MCF 10A (cell line): ENCODE measurements at regions not wholly inside any gene's neighbourhood (a gene's known extent, or its start where the extent isn't known, plus 50 kb on each side); places are given as distances from the start of the nearest gene placed in this dataset.

ENCODE experiments used
- BruUV-seq: library from RNA; stranded (reverse); fragments of 400-500 nt; replicated peaks from 2 replicates; lab custom pipeline; 2021; lab: Mats Ljungman, UMichigan
- CTCF ChIA-PET: fragments of 300-600 bp; sonication (Branson Sonifier 250); formaldehyde crosslinking; extraction: SDS; loops from one replicate; lab custom pipeline; 2021; ENCODE audit warnings: antibody characterized with exemption, inconsistent platforms; lab: Yijun Ruan, JAX
- POLR2A ChIA-PET: fragments of 300-600, 350-650 bp; sonication (Branson Sonifier 250); formaldehyde crosslinking; extraction: SDS; loops from one replicate; lab custom pipeline; 2020; ENCODE audit warnings: antibody characterized with exemption, inconsistent platforms; lab: Yijun Ruan, JAX
- DNase-seq: peaks from one replicate; pipeline ENCODE4 v3.0.0-alpha.2; 2018; ENCODE audit not compliant: unreplicated experiment
- H3K27ac Mint-ChIP-seq: one replicate; pipeline ENCODE4 v1.8.0; 2022; ENCODE audit warnings: mild to moderate bottlenecking, low read depth, mixed read lengths; ENCODE audit not compliant: unreplicated experiment
- H3K27me3 Mint-ChIP-seq: one replicate; pipeline ENCODE4 v1.8.0; 2022; ENCODE audit warnings: mixed read lengths; ENCODE audit not compliant: insufficient read depth, unreplicated experiment
- H3K36me3 Mint-ChIP-seq: one replicate; pipeline ENCODE4 v1.8.0; 2022; ENCODE audit warnings: mild to moderate bottlenecking, moderate library complexity, mixed read lengths; ENCODE audit not compliant: insufficient read depth, unreplicated experiment
- H3K4me1 Mint-ChIP-seq: one replicate; pipeline ENCODE4 v1.8.0; 2022; ENCODE audit warnings: mixed read lengths; ENCODE audit not compliant: insufficient read depth, unreplicated experiment
- H3K4me3 Mint-ChIP-seq: one replicate; pipeline ENCODE4 v1.8.0; 2022; ENCODE audit warnings: mild to moderate bottlenecking, moderate library complexity, mixed read lengths; ENCODE audit not compliant: unreplicated experiment
- H3K9me3 Mint-ChIP-seq: one replicate; pipeline ENCODE4 v1.8.0; 2022; ENCODE audit warnings: mixed read lengths; ENCODE audit not compliant: unreplicated experiment
- CTCF ChIP-seq: fragments of 200-600 bp; IDR thresholded peaks from one replicate; pipeline ENCODE4 v1.8.0; 2022; ENCODE audit warnings: antibody characterized with exemption, mild to moderate bottlenecking; ENCODE audit not compliant: unreplicated experiment
- intact Hi-C: fragments of 100-400 bp; cut with micrococcal nuclease; formaldehyde crosslinking; loops from 2 replicates; pipeline ENCODE4 v1.14.1; 2022

- no peaks in the 10 kb centered on the region for H3K27me3 Mint-ChIP-seq
- intact Hi-C loops, result no loop called here
- H3K4me1 Mint-ChIP-seq, result no peaks in the 10 kb centered on the region
- POLR2A ChIA-PET, result no interaction called here
- no peaks in the 10 kb centered on the region for H3K36me3 Mint-ChIP-seq
- CTCF ChIA-PET, result no interaction called here
- no peak overlapping the region for H3K4me3 Mint-ChIP-seq
- TF ChIP-seq CTCF, result no peak
- no peaks in the 10 kb centered on the region for H3K9me3 Mint-ChIP-seq
- no peak for DNase-seq
- BruUV-seq, result no TSS peak
- H3K27ac Mint-ChIP-seq, result no peak overlapping the region
These were observed 199.3 kb upstream of the CCDC68 start for GRCh38 chr18:55158570-55158969.

GRCh38 chr18:55153346-55153745 is 194.1 kb upstream of the CCDC68 start:
- BruUV-seq, result no TSS peak
- Mint-ChIP-seq H3K4me3 (no peak overlapping the region), H3K36me3 (no peaks in the 10 kb centered on the region), H3K9me3 (no peaks in the 10 kb centered on the region), H3K27me3 (no peaks in the 10 kb centered on the region), H3K27ac (no peak overlapping the region), H3K4me1 (no peaks in the 10 kb centered on the region)
- intact Hi-C loops, result no loop called here
- CTCF ChIA-PET, result no interaction called here
- no peak for DNase-seq
- TF ChIP-seq CTCF, result no peak
- POLR2A ChIA-PET, result interaction anchor here (0.6 kb wide), 1 partner anchor 533 kb away, joined by 3 read pairs; no protein-coding TSS in a partner anchor

DNA sequence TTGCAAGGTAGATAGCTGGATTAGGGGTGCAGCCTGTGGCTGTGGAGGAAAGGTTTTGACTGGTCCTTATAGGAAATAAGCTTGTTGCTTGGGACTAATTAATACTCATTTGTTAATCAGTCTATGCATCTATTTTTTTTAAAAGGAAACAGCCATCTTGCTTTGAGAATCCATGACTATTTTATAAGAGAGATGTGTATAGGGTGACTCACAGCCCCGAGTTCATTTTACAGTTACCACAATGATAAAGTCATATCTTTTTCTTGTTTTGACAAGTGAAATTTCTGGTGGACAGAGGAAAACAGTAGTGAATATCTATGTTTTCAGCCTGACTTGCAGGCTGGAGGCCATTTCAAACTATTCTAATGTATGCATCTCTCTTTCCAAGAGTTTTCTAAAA is 193.5 kb upstream of the CCDC68 start:
- no peaks in the 10 kb centered on the region for H3K36me3 Mint-ChIP-seq
- no peak overlapping the region for H3K27ac Mint-ChIP-seq
- no peaks in the 10 kb centered on the region for H3K4me1 Mint-ChIP-seq
- CTCF ChIA-PET, result no interaction called here
- intact Hi-C loops, result no loop called here
- POLR2A ChIA-PET, result no interaction called here
- BruUV-seq, result no TSS peak
- H3K9me3 Mint-ChIP-seq, result no peaks in the 10 kb centered on the region
- no peak for DNase-seq
- TF ChIP-seq CTCF, result no peak
- H3K27me3 Mint-ChIP-seq, result no peaks in the 10 kb centered on the region
- no peak overlapping the region for H3K4me3 Mint-ChIP-seq

- no peak for TF ChIP-seq CTCF
- peaks cover 6% of the 10 kb centered on the region for H3K9me3 Mint-ChIP-seq
- POLR2A ChIA-PET, result no interaction called here
- intact Hi-C loops, result no loop called here
- no peaks in the 10 kb centered on the region for H3K4me1 Mint-ChIP-seq
- BruUV-seq, result no TSS peak
- no peak overlapping the region for H3K4me3 Mint-ChIP-seq
- H3K27ac Mint-ChIP-seq, result no peak overlapping the region
- no peak for DNase-seq
- H3K27me3 Mint-ChIP-seq, result no peaks in the 10 kb centered on the region
- H3K36me3 Mint-ChIP-seq, result no peaks in the 10 kb centered on the region
- CTCF ChIA-PET, result no interaction called here
These were observed 190.7 kb upstream of the CCDC68 start for GRCh38 chr18:55149994-55150393.
